AG04449 (cell line): ENCODE measurements at regions not wholly inside any gene's neighbourhood (a gene's known extent, or its start where the extent isn't known, plus 50 kb on each side); places are given as distances from the start of the nearest gene placed in this dataset.

Source experiments
- CTCF ChIA-PET: fragments of 350-600 bp; formaldehyde crosslinking; extraction: SDS; loops from one replicate; lab custom pipeline; 2021; ENCODE audit warnings: antibody characterized with exemption; lab: Yijun Ruan, JAX
- POLR2A ChIA-PET: fragments of 400-600, 350-600 bp; formaldehyde crosslinking; extraction: SDS; loops from one replicate; lab custom pipeline; 2020; ENCODE audit warnings: antibody characterized with exemption, inconsistent platforms; lab: Yijun Ruan, JAX
- DNase-seq: peaks from one replicate; pipeline ENCODE4 v3.0.0-alpha.2; 2010; ENCODE audit warnings: low read depth, low spot score
- H3K4me3 ChIP-seq: 2 replicates; pipeline ENCODE4 v1.5.1; 2011; ENCODE audit warnings: low read depth, mild to moderate bottlenecking, control low read depth, low read length
- TF ChIP-seq, protein P1 (sequence below): IDR thresholded peaks from one replicate; pipeline ENCODE4 v1.5.1; 2011; ENCODE audit warnings: mild to moderate bottlenecking, moderate library complexity, low read length, control low read depth, inconsistent platforms; ENCODE audit not compliant: insufficient read depth; ENCODE audit errors: missing control alignments

DNA sequence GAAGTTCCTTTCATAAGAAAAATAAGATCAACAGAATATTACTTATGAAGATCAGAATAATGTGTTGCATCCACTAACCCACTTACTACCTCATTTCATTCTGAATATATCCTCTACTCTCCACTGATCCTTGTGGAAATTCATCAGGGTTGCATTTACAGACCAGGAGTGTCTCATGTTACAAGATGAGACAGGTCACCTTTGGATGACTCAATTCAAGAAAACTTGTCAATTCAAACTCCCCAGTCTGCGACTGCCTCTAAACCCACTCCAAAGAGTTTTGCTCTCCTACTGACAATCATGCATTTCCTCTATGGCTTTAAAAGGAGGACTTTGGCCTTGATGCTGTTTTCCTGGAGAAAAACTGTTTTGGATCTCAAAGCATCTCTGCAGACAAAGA is 68.4 kb downstream of the ID4 start:
- ChIA-PET POLR2A (no interaction called here), CTCF (no interaction called here)
- no peak overlapping the region for H3K4me3 ChIP-seq
- TF ChIP-seq, protein P1, sequence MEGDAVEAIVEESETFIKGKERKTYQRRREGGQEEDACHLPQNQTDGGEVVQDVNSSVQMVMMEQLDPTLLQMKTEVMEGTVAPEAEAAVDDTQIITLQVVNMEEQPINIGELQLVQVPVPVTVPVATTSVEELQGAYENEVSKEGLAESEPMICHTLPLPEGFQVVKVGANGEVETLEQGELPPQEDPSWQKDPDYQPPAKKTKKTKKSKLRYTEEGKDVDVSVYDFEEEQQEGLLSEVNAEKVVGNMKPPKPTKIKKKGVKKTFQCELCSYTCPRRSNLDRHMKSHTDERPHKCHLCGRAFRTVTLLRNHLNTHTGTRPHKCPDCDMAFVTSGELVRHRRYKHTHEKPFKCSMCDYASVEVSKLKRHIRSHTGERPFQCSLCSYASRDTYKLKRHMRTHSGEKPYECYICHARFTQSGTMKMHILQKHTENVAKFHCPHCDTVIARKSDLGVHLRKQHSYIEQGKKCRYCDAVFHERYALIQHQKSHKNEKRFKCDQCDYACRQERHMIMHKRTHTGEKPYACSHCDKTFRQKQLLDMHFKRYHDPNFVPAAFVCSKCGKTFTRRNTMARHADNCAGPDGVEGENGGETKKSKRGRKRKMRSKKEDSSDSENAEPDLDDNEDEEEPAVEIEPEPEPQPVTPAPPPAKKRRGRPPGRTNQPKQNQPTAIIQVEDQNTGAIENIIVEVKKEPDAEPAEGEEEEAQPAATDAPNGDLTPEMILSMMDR: no peak
- DNase-seq: no peak

GRCh38 chr6:19906171-19906570 is 69.0 kb downstream of the ID4 start:
- no peak for DNase-seq
- ChIA-PET CTCF (no interaction called here), POLR2A (no interaction called here)
- TF ChIP-seq, protein P1: no peak
- H3K4me3 ChIP-seq: no peak overlapping the region

GRCh38 chr6:19911223-19911622 is 74.1 kb downstream of the ID4 start:
- TF ChIP-seq, protein P1: no peak
- CTCF ChIA-PET: no interaction called here
- POLR2A ChIA-PET: no interaction called here

GRCh38 chr6:19918436-19918835 is 81.3 kb downstream of the ID4 start:
- H3K4me3 ChIP-seq: no peak overlapping the region
- TF ChIP-seq, protein P1: no peak
- DNase-seq: no peak
- ChIA-PET CTCF (no interaction called here), POLR2A (no interaction called here)

More at GRCh38 chr6:19911223-19911622, 74.1 kb downstream of the ID4 start:
- no peak for DNase-seq
- no peak overlapping the region for H3K4me3 ChIP-seq

- TF ChIP-seq, protein P1: no peak
- H3K4me3 ChIP-seq: no peak overlapping the region
- POLR2A ChIA-PET: no interaction called here
- CTCF ChIA-PET: no interaction called here
- DNase-seq: no peak
Observed at GRCh38 chr6:19921786-19922185, 84.6 kb downstream of the ID4 start.

DNA sequence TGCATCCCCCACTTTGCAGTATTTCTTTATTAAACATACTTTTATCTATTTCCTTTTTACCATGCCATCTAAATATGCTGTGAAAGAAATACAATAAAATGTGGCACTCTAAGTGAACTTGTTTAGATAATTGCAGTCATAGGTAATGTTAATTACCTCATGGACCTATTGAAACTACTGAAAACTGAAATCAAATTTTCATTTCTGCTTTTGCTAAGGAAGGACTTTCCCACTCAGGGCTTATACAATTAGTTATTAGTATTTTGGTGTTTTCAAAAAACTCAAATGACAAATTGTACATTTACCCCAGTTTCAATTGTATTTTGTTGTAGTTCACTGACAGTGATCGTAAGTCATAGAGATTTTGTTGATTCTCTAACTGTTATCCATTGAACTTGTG is 88.4 kb downstream of the ID4 start:
- CTCF ChIA-PET: no interaction called here
- TF ChIP-seq, protein P1: no peak
- DNase-seq: no peak
- POLR2A ChIA-PET: no interaction called here
- no peak overlapping the region for H3K4me3 ChIP-seq
